NCI-H2107 treated with DMSO at 0.1 percent for 48 hours (cell line): ENCODE measurements at regions not wholly inside any gene's neighbourhood (a gene's known extent, or its start where the extent isn't known, plus 50 kb on each side); places are given as distances from the start of the nearest gene placed in this dataset.
"Not testable (repeated sequence)": the region's sequence is repeated elsewhere in the genome, so short reads cannot be mapped to it uniquely, and the experiment has no call there.

Experiments used
- DNase-seq: peaks from one replicate; lab custom pipeline; 2025; ENCODE audit not compliant: unreplicated experiment; lab: John Stamatoyannopoulos, UW

GRCh38 chr10:8278099-8278498 is 223.6 kb downstream of the GATA3 start:
- DNase-seq, result no peak

GRCh38 chr10:8279598-8279997 is 225.1 kb downstream of the GATA3 start:
- DNase-seq, result no peak

GRCh38 chr10:8280946-8281345 is 226.5 kb downstream of the GATA3 start:
- DNase-seq, result no peak

GRCh38 chr10:8282340-8282739 is 227.9 kb downstream of the GATA3 start:
- no peak for DNase-seq

- no peak for DNase-seq
Observed at GRCh38 chr10:8283166-8283905, 228.8 kb downstream of the GATA3 start.

GRCh38 chr10:8283986-8284385 is 229.5 kb downstream of the GATA3 start:
- DNase-seq, result no peak

- DNase-seq, result not testable (repeated sequence)
Observed at GRCh38 chr10:8285970-8286369, 231.5 kb downstream of the GATA3 start.

GRCh38 chr10:8288600-8288999 is 234.1 kb downstream of the GATA3 start:
- no peak for DNase-seq

GRCh38 chr10:8289186-8289924 is 234.9 kb downstream of the GATA3 start:
- DNase-seq, result no peak

GRCh38 chr10:8294779-8295178 is 240.3 kb downstream of the GATA3 start:
- DNase-seq, result no peak

- DNase-seq, result no peak
Observed at GRCh38 chr10:8295311-8295710, 240.8 kb downstream of the GATA3 start.

- no peak for DNase-seq
Observed at GRCh38 chr10:8296090-8296733, 241.7 kb downstream of the GATA3 start.

GRCh38 chr10:8296734-8297101 is 242.2 kb downstream of the GATA3 start:
- DNase-seq, result no peak

GRCh38 chr10:8297107-8297506 is 242.6 kb downstream of the GATA3 start:
- DNase-seq, result no peak

- no peak for DNase-seq
Observed at GRCh38 chr10:8297959-8298358, 243.5 kb downstream of the GATA3 start.

- no peak for DNase-seq
Observed at GRCh38 chr10:8298896-8299570, 244.5 kb downstream of the GATA3 start.

GRCh38 chr10:8300925-8301324 is 246.4 kb downstream of the GATA3 start:
- no peak for DNase-seq

GRCh38 chr10:8301333-8301732 is 246.8 kb downstream of the GATA3 start:
- DNase-seq, result no peak

GRCh38 chr10:8301831-8302230 is 247.3 kb downstream of the GATA3 start:
- no peak for DNase-seq

- no peak for DNase-seq
Observed at GRCh38 chr10:8302565-8302964, 248.1 kb downstream of the GATA3 start.

- no peak for DNase-seq
Observed at GRCh38 chr10:8304861-8305260, 250.4 kb downstream of the GATA3 start.
